Ovary (tissue), 7 donors: ENCODE measurements at regions not wholly inside any gene's neighbourhood (a gene's known extent, or its start where the extent isn't known, plus 50 kb on each side); places are given as distances from the start of the nearest gene placed in this dataset.

Experiments
- DNase-seq, 5 donors: peaks; one replicate each; pipeline ENCODE4 v3.0.0-alpha.2; 2019 to 2020
- H3K27ac ChIP-seq, 2 donors: fragments of 200-600 bp; one replicate each; pipeline versions ENCODE4 v1.5.1 to v1.8.0; 2019 to 2022
- H3K27me3 ChIP-seq: fragments of 200-600 bp; one replicate; pipeline ENCODE4 v1.8.0; 2022
- H3K36me3 ChIP-seq: fragments of 200-600 bp; sonication (generic); one replicate; pipeline ENCODE4 v1.5.1; 2019
- H3K4me1 ChIP-seq: one replicate; pipeline ENCODE4 v1.8.1; 2013; ENCODE audit warnings: mild to moderate bottlenecking, moderate library complexity; ENCODE audit not compliant: insufficient read depth
- H3K4me3 ChIP-seq: fragments of 200-600 bp; sonication (generic); one replicate; pipeline ENCODE4 v1.5.1; 2017
- H3K9me3 ChIP-seq, 2 donors: fragments of 200-600 bp in 1 of 2; sonication (generic) in 1 of 2; one replicate each; pipeline versions ENCODE4 v1.5.1 to v1.8.1; 2013 to 2019; ENCODE audit warnings: mild to moderate bottlenecking in 1 of 2, moderate library complexity in 1 of 2
- EP300 ChIP-seq: sonication (generic); formaldehyde crosslinking; IDR thresholded peaks from one replicate; pipeline ENCODE4 v1.6.1; 2017; ENCODE audit warnings: antibody characterized with exemption
- POLR2A ChIP-seq: fragments of 450-650 bp; IDR thresholded peaks from one replicate; pipeline ENCODE4 v1.6.1; 2017; ENCODE audit warnings: antibody characterized with exemption, mild to moderate bottlenecking, moderate library complexity
- WGBS, 3 donors: extraction: QIAGEN DNeasy Blood & Tissue Kit in 1 of 3; methylation state at CpG; one replicate each; pipeline versions ENCODE4 v1.1.5 to v1.1.7; 2013 to 2017; 5-methylcytosine and 5-hydroxymethylcytosine counted together
- intact Hi-C, 4 donors: fragments of 100-400 bp; cut with DNase I; formaldehyde crosslinking; loops; one replicate each; pipeline versions ENCODE4 v1.11.0 to v1.15.1; 2022 to 2023
- TF ChIP-seq, protein P1 (sequence below), 3 donors: fragments of 450-650 bp in 2 of 3; fragments of 200-600 bp in 1 of 3; IDR thresholded peaks; one replicate each; pipeline versions ENCODE4 v1.5.1 to v1.8.0; 2016 to 2022; ENCODE audit warnings: antibody characterized with exemption in 3 of 3, mild to moderate bottlenecking in 1 of 3
- donor health status: DM: no; HTN: no; CAD: no; lungs with moderate emphysema.
- donor health status: DM: no; HTN: no; CAD: no.
- donor health status: Bipolar disorder and iron deficiency.
- donor health status: DM: no; HTN: no; CAD: no.
- donor health status: DM: yes; HTN: yes; CAD: no.

DNA sequence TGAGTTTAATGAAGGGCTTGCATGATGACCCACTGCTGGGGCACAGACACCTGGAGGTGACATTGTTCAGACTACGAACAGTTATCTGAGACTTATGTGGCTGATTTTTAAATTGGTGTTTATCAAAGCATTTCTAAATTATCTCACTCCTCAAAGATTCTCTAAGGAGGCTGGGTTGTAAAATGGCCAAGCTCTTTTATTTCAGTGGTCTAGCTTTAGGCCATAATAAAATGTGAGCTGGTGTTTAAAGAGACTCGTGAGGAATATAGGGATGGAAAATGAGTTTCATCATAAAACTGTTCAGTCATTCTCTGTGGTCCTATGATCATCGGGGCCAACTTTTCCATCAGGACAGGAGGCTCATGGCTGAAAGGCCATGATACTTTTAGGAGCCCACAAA is 93.4 kb downstream of the SPP2 start:
- no peak overlapping the region for H3K4me3 ChIP-seq
- no peaks in the 10 kb centered on the region for H3K9me3 ChIP-seq
- no peak for TF ChIP-seq POLR2A
- TF ChIP-seq EP300, result no peak
- TF ChIP-seq, protein P1, sequence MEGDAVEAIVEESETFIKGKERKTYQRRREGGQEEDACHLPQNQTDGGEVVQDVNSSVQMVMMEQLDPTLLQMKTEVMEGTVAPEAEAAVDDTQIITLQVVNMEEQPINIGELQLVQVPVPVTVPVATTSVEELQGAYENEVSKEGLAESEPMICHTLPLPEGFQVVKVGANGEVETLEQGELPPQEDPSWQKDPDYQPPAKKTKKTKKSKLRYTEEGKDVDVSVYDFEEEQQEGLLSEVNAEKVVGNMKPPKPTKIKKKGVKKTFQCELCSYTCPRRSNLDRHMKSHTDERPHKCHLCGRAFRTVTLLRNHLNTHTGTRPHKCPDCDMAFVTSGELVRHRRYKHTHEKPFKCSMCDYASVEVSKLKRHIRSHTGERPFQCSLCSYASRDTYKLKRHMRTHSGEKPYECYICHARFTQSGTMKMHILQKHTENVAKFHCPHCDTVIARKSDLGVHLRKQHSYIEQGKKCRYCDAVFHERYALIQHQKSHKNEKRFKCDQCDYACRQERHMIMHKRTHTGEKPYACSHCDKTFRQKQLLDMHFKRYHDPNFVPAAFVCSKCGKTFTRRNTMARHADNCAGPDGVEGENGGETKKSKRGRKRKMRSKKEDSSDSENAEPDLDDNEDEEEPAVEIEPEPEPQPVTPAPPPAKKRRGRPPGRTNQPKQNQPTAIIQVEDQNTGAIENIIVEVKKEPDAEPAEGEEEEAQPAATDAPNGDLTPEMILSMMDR (IDR thresholded peaks at IDR 0.05), result no peak
- WGBS, 3 donors, result 73 to 77% (median 76%) methylated on average over 3 of the region's 3 CpGs
- H3K36me3 ChIP-seq, result no peaks in the 10 kb centered on the region
- no peak overlapping the region for H3K27ac ChIP-seq
- intact Hi-C loops, result no loop called here
- no peaks in the 10 kb centered on the region for H3K27me3 ChIP-seq
- no peak for DNase-seq
- no peaks in the 10 kb centered on the region for H3K4me1 ChIP-seq

DNA sequence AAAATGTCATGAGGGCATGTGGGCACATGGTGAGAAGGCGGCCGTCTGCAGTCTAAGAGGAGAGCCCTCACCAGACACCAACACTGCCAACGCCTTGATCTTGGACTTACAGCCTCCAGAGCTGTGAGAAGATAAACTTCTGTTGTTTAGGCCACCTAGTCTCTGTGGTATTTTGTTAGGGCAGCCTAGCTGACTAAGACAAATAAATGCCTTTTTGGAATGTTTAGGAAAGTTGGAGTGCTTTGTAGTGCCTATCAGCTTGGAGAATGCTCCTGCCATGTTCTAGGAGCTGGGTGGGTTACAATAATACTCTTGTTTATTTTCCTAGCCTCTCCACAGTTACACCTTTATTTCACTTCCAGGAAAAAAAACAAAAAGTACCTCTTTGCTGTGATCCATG is 92.0 kb downstream of the SPP2 start:
- TF ChIP-seq EP300 (no peak), POLR2A (no peak)
- TF ChIP-seq, protein P1 (IDR thresholded peaks at IDR 0.05), result no peak
- no peak overlapping the region for H3K4me3 ChIP-seq
- intact Hi-C loops, result no loop called here
- no peaks in the 10 kb centered on the region for H3K27me3 ChIP-seq
- 81 to 93% (median 85%) methylated on average over 3 of the region's 3 CpGs for WGBS, 3 donors
- no peaks in the 10 kb centered on the region for H3K4me1 ChIP-seq
- no peaks in the 10 kb centered on the region for H3K36me3 ChIP-seq
- no peak overlapping the region for H3K27ac ChIP-seq
- DNase-seq, result no peak
- H3K9me3 ChIP-seq, result no peaks in the 10 kb centered on the region

- Histone ChIP-seq H3K9me3 (no peaks in the 10 kb centered on the region), H3K27ac (no peak overlapping the region), H3K4me1 (no peaks in the 10 kb centered on the region), H3K36me3 (no peaks in the 10 kb centered on the region), H3K27me3 (no peaks in the 10 kb centered on the region), H3K4me3 (no peak overlapping the region)
- DNase-seq, result no peak
- intact Hi-C loops, result no loop called here
- 89 to 96% (median 92%) methylated on average over 5 of the region's 5 CpGs for WGBS, 3 donors
- TF ChIP-seq POLR2A (no peak), EP300 (no peak)
- TF ChIP-seq, protein P1 (IDR thresholded peaks at IDR 0.05), result no peak
Observed at GRCh38 chr2:234139755-234140154, 89.3 kb downstream of the SPP2 start.

GRCh38 chr2:234138836-234139235 is 88.3 kb downstream of the SPP2 start:
- Histone ChIP-seq H3K27ac (no peak overlapping the region), H3K27me3 (no peaks in the 10 kb centered on the region), H3K36me3 (no peaks in the 10 kb centered on the region), H3K9me3 (no peaks in the 10 kb centered on the region), H3K4me1 (no peaks in the 10 kb centered on the region), H3K4me3 (no peak overlapping the region)
- DNase-seq, result no peak
- intact Hi-C loops, result no loop called here
- no peak for TF ChIP-seq EP300
- TF ChIP-seq, protein P1 (IDR thresholded peaks at IDR 0.05), result no peak
- TF ChIP-seq POLR2A, result no peak
- WGBS, 3 donors, result 88 to 93% (median 93%) methylated on average over 9 of the region's 9 CpGs
